Testis (tissue), 2 donors: ENCODE measurements at regions not wholly inside any gene's neighbourhood (a gene's known extent, or its start where the extent isn't known, plus 50 kb on each side); places are given as distances from the start of the nearest gene placed in this dataset.

Experiments used
- CTCF ChIP-seq, 3 experiments: fragments of 450-650 bp in 2 of 3; fragments of 200-600 bp in 1 of 3; sonication (generic) in 1 of 3; IDR thresholded peaks; one replicate each; pipeline ENCODE4 v1.5.1; 2016 to 2019; ENCODE audit warnings: antibody characterized with exemption in 3 of 3, mild to moderate bottlenecking in 2 of 3, moderate library complexity in 1 of 3
- POLR2A ChIP-seq: fragments of 450-650 bp; IDR thresholded peaks from one replicate; pipeline ENCODE4 v1.6.1; 2017; ENCODE audit warnings: antibody characterized with exemption, mild to moderate bottlenecking, moderate library complexity

- TF ChIP-seq POLR2A = no peak
- no peak for TF ChIP-seq CTCF (IDR thresholded peaks at IDR 0.05)
Observed at GRCh38 chr7:68247126-68247525, 1250.5 kb downstream of the TYW1 start.
